Activated naive CD4-positive, alpha-beta T cell treated with anti-CD3 and anti-CD28 coated beads, Interleukin-2, amount 50 U/mL, for 72 hours (primary cell): ENCODE measurements at regions not wholly inside any gene's neighbourhood (a gene's known extent, or its start where the extent isn't known, plus 50 kb on each side); places are given as distances from the start of the nearest gene placed in this dataset.
A peak's percentile ranks its signal among the peaks of the same experiment; 100 is the strongest.
"Not testable (repeated sequence)": the region's sequence is repeated elsewhere in the genome, so short reads cannot be mapped to it uniquely, and the experiment has no call there.

Experiments used
- ATAC-seq, 2 donors: fragments of 150-1000 bp; cut with Tn5 transposase; 2 replicates each; pipeline ENCODE4 v1.10.0; 2021; ENCODE audit warnings: mild to moderate bottlenecking in 2 of 2, moderate library complexity in 2 of 2
- DNase-seq, 2 donors: peaks; one replicate each; pipeline ENCODE4 v3.0.0; 2021 to 2022; ENCODE audit warnings: low spot score in 2 of 2
- H3K27ac Mint-ChIP-seq, 2 donors: one replicate each; pipeline ENCODE4 v1.8.0; 2022; ENCODE audit warnings: mild to moderate bottlenecking in 2 of 2, mixed read lengths in 2 of 2
- H3K36me3 Mint-ChIP-seq, 2 donors: one replicate each; pipeline ENCODE4 v1.8.0; 2022; ENCODE audit warnings: mixed read lengths in 2 of 2
- H3K9me3 Mint-ChIP-seq, 2 donors: one replicate each; pipeline ENCODE4 v1.8.0; 2022; ENCODE audit warnings: mixed read lengths in 2 of 2

DNA sequence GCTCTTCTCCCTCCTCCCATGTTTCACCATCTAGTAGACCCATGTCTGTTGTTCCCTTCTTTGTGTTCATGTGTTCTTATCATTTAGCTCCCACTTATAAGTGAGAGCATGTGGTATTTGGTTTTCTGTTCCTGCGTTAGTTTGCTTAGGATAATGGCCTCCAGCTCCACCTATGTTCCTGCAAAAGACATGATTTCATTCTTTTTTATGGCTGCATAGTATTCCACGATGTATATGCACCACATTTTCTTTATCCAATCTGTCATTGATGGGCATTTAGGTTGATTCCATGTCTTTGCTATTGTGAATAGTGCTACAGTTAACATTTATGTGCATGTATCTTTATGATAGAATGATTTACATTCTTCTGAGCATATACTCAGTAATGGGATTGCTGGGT, 115.6 kb upstream of the ATXN1 start:
- DNase-seq, ATAC-seq, H3K27ac Mint-ChIP-seq: not testable (repeated sequence)
- Mint-ChIP-seq H3K36me3 (peaks cover 0 to 12% of the 10 kb centered on the region in 2 donors), H3K9me3 (peaks cover 9 to 17% of the 10 kb centered on the region in 2 donors)

GRCh38 chr6:16876201-16876600, 114.9 kb upstream of the ATXN1 start:
- H3K9me3 Mint-ChIP-seq = peaks cover 9 to 17% of the 10 kb centered on the region in 2 donors
- ATAC-seq = no peak
- peaks cover 0 to 7% of the 10 kb centered on the region in 2 donors for H3K36me3 Mint-ChIP-seq
- no peak for DNase-seq
- H3K27ac Mint-ChIP-seq = no peak overlapping the region

GRCh38 chr6:16873698-16874097, 112.4 kb upstream of the ATXN1 start:
- DNase-seq (no peak), ATAC-seq (no peak)
- Mint-ChIP-seq H3K9me3 (peaks cover 9 to 17% of the 10 kb centered on the region in 2 donors), H3K36me3 (peaks cover 0 to 7% of the 10 kb centered on the region in 2 donors), H3K27ac (no peak overlapping the region)

DNA sequence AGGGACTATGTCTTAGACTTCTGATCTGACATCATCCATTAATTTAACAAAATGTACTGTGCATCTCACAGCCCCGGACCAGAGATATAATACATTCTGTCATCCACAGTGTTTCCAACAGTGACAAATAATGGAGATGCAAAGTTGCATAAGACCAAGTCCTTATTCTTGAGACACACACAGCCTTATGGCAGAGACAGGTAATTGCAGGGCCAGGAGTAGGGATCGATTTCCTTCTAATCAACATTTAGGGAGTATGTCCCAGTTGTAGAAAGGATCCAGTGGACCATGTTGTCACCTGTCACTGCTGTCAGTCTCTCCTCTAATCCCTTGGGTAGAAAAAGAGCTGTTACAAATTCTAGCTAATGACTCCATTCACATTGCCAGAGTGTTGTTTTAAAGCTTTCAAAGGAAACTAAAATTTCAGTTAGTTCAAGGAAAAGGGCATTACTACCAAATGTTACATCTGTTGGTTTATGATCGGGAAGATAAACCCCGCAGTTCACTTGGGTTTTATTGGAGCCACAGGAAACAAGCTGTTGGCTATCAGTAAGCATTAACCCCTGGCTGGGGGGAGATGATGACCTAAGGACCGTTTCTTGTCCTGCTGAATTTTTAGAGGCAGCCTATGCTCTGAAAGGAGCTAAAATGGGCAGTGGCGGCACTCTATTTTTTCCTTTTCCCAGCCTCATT, 111.4 kb upstream of the ATXN1 start:
- Mint-ChIP-seq H3K9me3 (peaks cover 3 to 10% of the 10 kb centered on the region in 2 donors), H3K27ac (no peak overlapping the region), H3K36me3 (no peaks in the 10 kb centered on the region)
- ATAC-seq (no peak), DNase-seq (no peak)

GRCh38 chr6:16871047-16871446, 109.8 kb upstream of the ATXN1 start:
- no peak overlapping the region for H3K27ac Mint-ChIP-seq
- no peaks in the 10 kb centered on the region for H3K9me3 Mint-ChIP-seq
- H3K36me3 Mint-ChIP-seq = no peaks in the 10 kb centered on the region
- no peak for DNase-seq
- ATAC-seq = no peak

- DNase-seq (no peak), ATAC-seq (no peak)
- no peaks in the 10 kb centered on the region for H3K9me3 Mint-ChIP-seq
- H3K27ac Mint-ChIP-seq = no peak overlapping the region
- H3K36me3 Mint-ChIP-seq = no peaks in the 10 kb centered on the region
Measured at GRCh38 chr6:16868968-16869367, 107.7 kb upstream of the ATXN1 start.

DNA sequence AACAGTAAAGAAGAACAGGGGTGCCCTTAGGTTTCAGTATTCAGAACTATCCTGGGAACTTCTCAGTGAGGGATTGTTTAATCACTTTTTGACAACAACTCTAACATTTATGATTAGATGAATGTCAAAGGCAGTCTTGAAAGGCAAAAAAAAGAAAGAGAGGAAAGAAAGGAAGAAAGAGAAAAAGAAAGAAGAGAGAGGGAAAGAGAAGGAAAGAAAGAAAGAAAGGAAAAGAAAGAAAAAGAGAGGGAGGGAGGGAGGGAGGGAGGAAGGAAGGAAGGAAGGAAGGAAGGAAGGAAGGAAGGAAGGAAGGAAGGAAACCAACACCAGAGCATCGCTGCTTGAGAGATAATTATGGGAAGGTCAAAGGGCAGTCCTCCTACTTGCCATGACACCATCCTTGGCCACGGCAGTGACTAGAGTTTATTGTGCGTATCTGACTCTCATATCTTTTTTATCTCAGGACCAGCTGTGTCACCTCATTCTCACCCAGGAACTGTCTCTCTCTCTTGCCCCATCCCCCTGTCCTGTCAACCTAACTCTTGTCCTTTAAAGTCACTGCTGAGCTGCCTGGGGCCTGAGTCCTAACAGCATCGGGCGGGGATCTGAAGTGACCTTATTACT, 96.8 kb upstream of the ATXN1 start:
- H3K27ac Mint-ChIP-seq = no peak overlapping the region
- no peak for ATAC-seq
- no peak for DNase-seq
- H3K9me3 Mint-ChIP-seq = peaks cover 0 to 9% of the 10 kb centered on the region in 2 donors
- H3K36me3 Mint-ChIP-seq = no peaks in the 10 kb centered on the region

- Mint-ChIP-seq H3K27ac (no peak overlapping the region), H3K36me3 (no peaks in the 10 kb centered on the region), H3K9me3 (peaks cover 0 to 4% of the 10 kb centered on the region in 2 donors)
- DNase-seq = no peak
- ATAC-seq = no peak
Measured at GRCh38 chr6:16855460-16855859, 94.2 kb upstream of the ATXN1 start.

- Mint-ChIP-seq H3K27ac (no peak overlapping the region), H3K36me3 (peaks cover 0 to 1% of the 10 kb centered on the region in 2 donors), H3K9me3 (peaks cover 0 to 4% of the 10 kb centered on the region in 2 donors)
- ATAC-seq (peak in 1 of 2 donors; percentile 54), DNase-seq (no peak)
Measured at GRCh38 chr6:16854986-16855385, 93.7 kb upstream of the ATXN1 start.

DNA sequence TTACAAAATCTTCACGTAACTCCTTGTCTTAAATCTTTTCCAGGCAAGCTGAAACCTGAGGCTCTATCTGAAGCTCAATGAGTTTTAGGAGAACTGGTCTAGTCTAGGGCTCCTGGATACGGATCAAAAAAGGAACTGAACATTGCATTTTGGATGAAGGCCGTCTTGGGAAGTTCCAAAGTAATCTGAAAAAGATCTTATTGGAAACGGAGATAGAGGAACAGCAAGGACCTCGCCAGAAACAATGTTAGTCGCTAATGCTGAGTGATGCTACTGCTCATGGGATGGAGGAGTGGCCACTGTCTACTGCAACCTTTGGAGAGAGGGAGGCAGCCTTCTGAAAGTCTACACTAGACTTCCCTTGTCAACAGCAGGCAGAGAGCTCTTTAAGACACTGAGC, 91.4 kb upstream of the ATXN1 start:
- no peak overlapping the region for H3K27ac Mint-ChIP-seq
- no peak for DNase-seq
- peaks cover 0 to 15% of the 10 kb centered on the region in 2 donors for H3K36me3 Mint-ChIP-seq
- peaks cover 0 to 4% of the 10 kb centered on the region in 2 donors for H3K9me3 Mint-ChIP-seq
- ATAC-seq = no peak

GRCh38 chr6:16851758-16852157, 90.5 kb upstream of the ATXN1 start:
- H3K27ac Mint-ChIP-seq = no peak overlapping the region
- peaks cover 0 to 15% of the 10 kb centered on the region in 2 donors for H3K36me3 Mint-ChIP-seq
- H3K9me3 Mint-ChIP-seq = peaks cover 0 to 4% of the 10 kb centered on the region in 2 donors
- ATAC-seq = peak in 1 of 2 donors; percentile 85
- no peak for DNase-seq

DNA sequence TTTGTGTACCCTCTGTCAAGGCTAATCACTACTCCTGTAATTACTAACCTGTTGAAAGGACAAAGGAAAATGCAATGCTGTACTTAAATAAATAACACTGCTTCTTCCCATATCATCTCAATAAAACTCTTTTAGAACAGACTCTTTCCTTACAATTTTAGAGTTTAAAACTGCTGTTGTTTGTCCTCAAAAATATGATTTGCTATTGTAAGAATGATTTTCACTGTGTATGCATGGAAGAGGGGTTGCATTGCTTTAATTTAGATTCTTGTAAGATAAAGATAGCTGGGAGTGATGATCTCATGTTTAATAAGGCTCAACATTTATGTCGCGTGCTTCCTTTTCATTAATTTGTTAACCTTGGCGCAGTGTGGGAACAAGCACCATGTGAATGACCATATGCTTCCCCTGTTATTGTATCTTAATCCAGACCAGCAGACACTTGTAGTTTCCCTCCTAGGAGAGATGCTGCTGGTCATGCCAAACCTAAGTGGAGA, 89.8 kb upstream of the ATXN1 start:
- DNase-seq = no peak
- Mint-ChIP-seq H3K36me3 (peaks cover 0 to 15% of the 10 kb centered on the region in 2 donors), H3K27ac (no peak overlapping the region), H3K9me3 (peaks cover 0 to 2% of the 10 kb centered on the region in 2 donors)
- ATAC-seq = no peak

GRCh38 chr6:16850681-16851026, 89.4 kb upstream of the ATXN1 start:
- no peaks in the 10 kb centered on the region for H3K9me3 Mint-ChIP-seq
- DNase-seq = no peak
- H3K27ac Mint-ChIP-seq = no peak overlapping the region
- ATAC-seq = no peak
- peaks cover 0 to 15% of the 10 kb centered on the region in 2 donors for H3K36me3 Mint-ChIP-seq

DNA sequence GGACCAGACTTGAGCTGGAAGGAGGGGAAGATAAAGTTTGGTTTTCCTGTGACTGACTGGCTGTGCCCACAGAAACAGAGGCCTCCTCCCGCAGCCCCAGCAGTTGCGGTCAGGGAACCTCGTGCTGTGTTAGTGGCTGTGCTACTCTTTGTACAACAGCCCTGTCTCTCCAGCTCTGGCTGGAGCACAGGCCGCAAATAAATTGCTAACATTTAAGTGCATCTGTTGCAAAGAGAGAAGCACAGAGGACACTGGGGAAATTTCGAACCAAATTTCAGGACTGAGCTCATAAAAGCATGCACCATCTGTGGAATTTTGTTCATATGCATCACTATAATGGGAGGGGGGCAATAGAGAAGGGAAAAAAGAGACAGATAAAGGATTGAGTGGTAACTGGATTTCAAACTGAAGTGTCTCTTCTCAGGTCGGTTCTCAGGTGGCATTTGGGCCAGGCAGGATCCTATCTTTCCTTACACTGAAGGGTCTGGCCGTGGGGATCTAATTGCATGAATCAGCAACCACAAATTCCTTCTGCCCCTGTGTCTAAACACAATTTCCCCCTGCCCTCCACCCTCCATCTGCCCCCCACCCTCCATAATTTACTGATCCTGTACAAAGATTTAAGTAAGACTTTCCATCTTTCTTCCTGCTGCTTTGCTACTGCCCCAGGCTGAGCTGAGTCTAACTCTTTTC, 88.9 kb upstream of the ATXN1 start:
- Mint-ChIP-seq H3K9me3 (no peaks in the 10 kb centered on the region), H3K27ac (no peak overlapping the region), H3K36me3 (peaks cover 0 to 15% of the 10 kb centered on the region in 2 donors)
- no peak for DNase-seq
- ATAC-seq = peak in 1 of 2 donors; percentile 26

- no peak for DNase-seq
- H3K27ac Mint-ChIP-seq = no peak overlapping the region
- peaks cover 0 to 15% of the 10 kb centered on the region in 2 donors for H3K36me3 Mint-ChIP-seq
- ATAC-seq = peak in 1 of 2 donors; percentile 7
- H3K9me3 Mint-ChIP-seq = no peaks in the 10 kb centered on the region
Measured at GRCh38 chr6:16849280-16849987, 88.2 kb upstream of the ATXN1 start.

GRCh38 chr6:16846399-16846778, 85.1 kb upstream of the ATXN1 start:
- ATAC-seq (no peak), DNase-seq (no peak)
- Mint-ChIP-seq H3K9me3 (no peaks in the 10 kb centered on the region), H3K27ac (no peak overlapping the region), H3K36me3 (peaks cover 0 to 15% of the 10 kb centered on the region in 2 donors)

DNA sequence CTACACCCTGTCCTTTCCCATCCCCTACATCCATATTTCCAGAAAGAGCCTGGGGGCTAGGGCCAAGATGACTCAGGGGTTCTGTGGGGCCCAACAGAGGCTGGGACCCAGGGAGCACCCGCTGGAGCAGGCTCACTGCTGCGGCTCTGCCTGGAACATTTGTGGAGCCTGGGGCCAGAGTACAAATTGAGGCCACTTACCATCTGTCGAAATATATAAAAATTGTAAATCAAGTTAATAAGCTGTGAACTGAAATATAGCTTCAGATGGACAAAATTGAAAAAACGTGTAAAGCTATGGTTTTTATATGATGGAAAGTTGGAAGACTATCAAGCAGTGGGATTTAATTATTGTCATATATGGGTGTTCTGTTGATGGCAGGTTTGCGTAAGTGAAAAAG, 82.9 kb upstream of the ATXN1 start:
- no peak for DNase-seq
- no peaks in the 10 kb centered on the region for H3K9me3 Mint-ChIP-seq
- no peak for ATAC-seq
- no peak overlapping the region for H3K27ac Mint-ChIP-seq
- H3K36me3 Mint-ChIP-seq = peaks cover 0 to 5% of the 10 kb centered on the region in 2 donors
